ENCODE measurements at regions not wholly inside any gene's neighbourhood (a gene's known extent, or its start where the extent isn't known, plus 50 kb on each side); places are given as distances from the start of the nearest gene placed in this dataset.

GRCh38 chr7:110156511-110156910, 934.4 kb upstream of the LRRN3 start:
- TF ChIP-seq CTCF (IDR thresholded peaks at IDR 0.05) = no peak
- TF ChIP-seq POLR2AphosphoS5 (IDR thresholded peaks at IDR 0.05; ENCODE audit: insufficient read depth in 1 of 2, low read depth in 1 of 2) = no peak
